GM23338 (cell line): ENCODE measurements at regions not wholly inside any gene's neighbourhood (a gene's known extent, or its start where the extent isn't known, plus 50 kb on each side); places are given as distances from the start of the nearest gene placed in this dataset.
A peak's percentile ranks its signal among the peaks of the same experiment; 100 is the strongest.

Source experiments
- ATAC-seq: fragments of 200-7000 bp; cut with Tn5 transposase; 3 replicates; pipeline ENCODE4 v1.9.1; 2020
- DNase-seq: peaks from one replicate; pipeline ENCODE4 v3.0.0-alpha.2; 2015; ENCODE audit warnings: low spot score
- H2AFZ ChIP-seq: fragments of 200-600 bp; sonication (generic); 2 replicates; pipeline ENCODE4 v1.8.0; 2016; ENCODE audit warnings: antibody characterized with exemption, mild to moderate bottlenecking, moderate library complexity
- H3F3A ChIP-seq: fragments of 200-600 bp; sonication (generic); replicated peaks from 2 replicates; pipeline ENCODE4 v1.8.0; 2017; ENCODE audit warnings: antibody characterized with exemption, mixed run types, low read depth
- H3K27ac ChIP-seq: fragments of 200-600 bp; sonication (generic); 2 replicates; pipeline ENCODE4 v1.6.1; 2016; ENCODE audit warnings: low read depth
- H3K27me3 ChIP-seq: fragments of 200-600 bp; sonication (generic); 2 replicates; pipeline ENCODE4 v1.8.0; 2016; ENCODE audit warnings: mild to moderate bottlenecking, mixed run types, moderate library complexity; ENCODE audit not compliant: insufficient read depth
- H3K36me3 ChIP-seq: fragments of 200-600 bp; sonication (generic); 2 replicates; pipeline ENCODE4 v1.8.0; 2016; ENCODE audit warnings: mild to moderate bottlenecking; ENCODE audit not compliant: insufficient read depth
- H3K4me1 ChIP-seq: fragments of 200-600 bp; sonication (generic); 2 replicates; pipeline ENCODE4 v1.8.0; 2016; ENCODE audit warnings: mild to moderate bottlenecking, moderate library complexity; ENCODE audit not compliant: insufficient read depth
- H3K4me2 ChIP-seq: fragments of 200-600 bp; sonication (generic); 2 replicates; pipeline ENCODE4 v1.7.1; 2017; ENCODE audit warnings: mixed run types
- H3K4me3 ChIP-seq: fragments of 200-600 bp; sonication (generic); 2 replicates; pipeline ENCODE4 v1.6.1; 2016; ENCODE audit warnings: mixed run types
- H3K79me2 ChIP-seq: fragments of 200-600 bp; sonication (generic); replicated peaks from 2 replicates; pipeline ENCODE4 v1.8.0; 2017; ENCODE audit warnings: mild to moderate bottlenecking; ENCODE audit not compliant: insufficient read depth
- H3K9me2 ChIP-seq: fragments of 200-600 bp; sonication (generic); 2 replicates; pipeline ENCODE4 v1.8.0; 2017; ENCODE audit not compliant: insufficient read depth
- H4K20me1 ChIP-seq: fragments of 200-600 bp; sonication (generic); replicated peaks from 2 replicates; pipeline ENCODE4 v1.8.0; 2017; ENCODE audit warnings: mild to moderate bottlenecking; ENCODE audit not compliant: insufficient read depth
- H3K27ac Mint-ChIP-seq: 2 replicates; pipeline ENCODE4 v1.8.0; 2020; ENCODE audit warnings: inconsistent platforms, mild to moderate bottlenecking, moderate library complexity, mixed read lengths
- H3K27me3 Mint-ChIP-seq: 3 replicates; pipeline ENCODE4 v1.8.0; 2022; ENCODE audit warnings: low read depth, mild to moderate bottlenecking, moderate library complexity, mixed read lengths, inconsistent platforms; ENCODE audit not compliant: insufficient read depth, poor library complexity
- H3K36me3 Mint-ChIP-seq: 3 replicates; pipeline ENCODE4 v1.8.0; 2021; ENCODE audit warnings: low read depth, mild to moderate bottlenecking, inconsistent platforms, moderate library complexity, mixed read lengths
- H3K4me1 Mint-ChIP-seq: 3 replicates; pipeline ENCODE4 v1.8.0; 2020; ENCODE audit warnings: mild to moderate bottlenecking, inconsistent platforms, mixed read lengths
- H3K4me3 Mint-ChIP-seq: 3 replicates; pipeline ENCODE4 v1.8.0; 2021; ENCODE audit warnings: moderate library complexity, mild to moderate bottlenecking, inconsistent platforms, mixed read lengths
- H3K9me3 Mint-ChIP-seq: 3 replicates; pipeline ENCODE4 v1.8.0; 2020; ENCODE audit warnings: moderate library complexity, mild to moderate bottlenecking, inconsistent platforms, mixed read lengths
- CREB1 ChIP-seq: fragments of 250-450 bp; sonication (Bioruptor Pico); IDR thresholded peaks from 2 replicates; pipeline ENCODE4 v1.5.0; 2020; ENCODE audit warnings: low read depth, mild to moderate bottlenecking, moderate library complexity
- EZH2 ChIP-seq: fragments of 200-600 bp; sonication (generic); IDR thresholded peaks from one replicate; pipeline ENCODE4 v1.8.0; 2017; ENCODE audit warnings: antibody characterized with exemption, mild to moderate bottlenecking, low read depth; ENCODE audit not compliant: unreplicated experiment
- EZH2phosphoT487 ChIP-seq: fragments of 200-600 bp; sonication (generic); IDR thresholded peaks from one replicate; pipeline ENCODE4 v1.8.1; 2018; ENCODE audit warnings: antibody characterized with exemption; ENCODE audit not compliant: unreplicated experiment
- JUNB ChIP-seq: IDR thresholded peaks from one replicate; pipeline ENCODE4 v1.6.1; 2016; ENCODE audit warnings: antibody characterized with exemption; ENCODE audit not compliant: unreplicated experiment
- NANOG ChIP-seq: IDR thresholded peaks from 2 replicates; pipeline ENCODE4 v1.6.1; 2016; ENCODE audit warnings: antibody characterized with exemption, borderline replicate concordance
- POLR2AphosphoS5 ChIP-seq: IDR thresholded peaks from 2 replicates; pipeline ENCODE4 v1.6.1; 2016; ENCODE audit warnings: antibody characterized with exemption, low read depth
- STAT1 ChIP-seq: IDR thresholded peaks from one replicate; pipeline ENCODE4 v1.6.1; 2016; ENCODE audit warnings: antibody characterized with exemption; ENCODE audit not compliant: unreplicated experiment
- ZNF114 ChIP-seq: fragments of 250-450 bp; sonication (Bioruptor Pico); IDR thresholded peaks from 2 replicates; pipeline ENCODE4 v1.5.0; 2020; ENCODE audit warnings: mild to moderate bottlenecking, moderate library complexity
- ZNF331 ChIP-seq: fragments of 250-450 bp; sonication (Bioruptor Pico); IDR thresholded peaks from 2 replicates; pipeline ENCODE4 v1.5.0; 2020; ENCODE audit warnings: low read depth, mild to moderate bottlenecking, moderate library complexity
- TF ChIP-seq, protein P1 (sequence below), 2 experiments: fragments of 200-600 bp in 1 of 2; sonication (generic) in 1 of 2; conservative IDR thresholded peaks; 2 replicates each; pipeline versions ENCODE4 v1.5.1 to v1.6.1; 2016 to 2017; ENCODE audit warnings: antibody characterized with exemption in 2 of 2, low read depth in 2 of 2, mild to moderate bottlenecking in 2 of 2, moderate library complexity in 1 of 2
- TF ChIP-seq, protein P2 (sequence below): fragments of 250-450 bp; sonication (Bioruptor Pico); IDR thresholded peaks from 2 replicates; pipeline ENCODE4 v1.5.0; 2020; ENCODE audit warnings: mild to moderate bottlenecking, moderate library complexity
- TF ChIP-seq, protein P3 (sequence below): IDR thresholded peaks from one replicate; pipeline ENCODE4 v1.6.1; 2018; ENCODE audit warnings: antibody characterized with exemption; ENCODE audit not compliant: unreplicated experiment
- TF ChIP-seq, protein P4 (sequence below): IDR thresholded peaks from 2 replicates; pipeline ENCODE4 v1.6.1; 2016; ENCODE audit warnings: antibody characterized with exemption

DNA sequence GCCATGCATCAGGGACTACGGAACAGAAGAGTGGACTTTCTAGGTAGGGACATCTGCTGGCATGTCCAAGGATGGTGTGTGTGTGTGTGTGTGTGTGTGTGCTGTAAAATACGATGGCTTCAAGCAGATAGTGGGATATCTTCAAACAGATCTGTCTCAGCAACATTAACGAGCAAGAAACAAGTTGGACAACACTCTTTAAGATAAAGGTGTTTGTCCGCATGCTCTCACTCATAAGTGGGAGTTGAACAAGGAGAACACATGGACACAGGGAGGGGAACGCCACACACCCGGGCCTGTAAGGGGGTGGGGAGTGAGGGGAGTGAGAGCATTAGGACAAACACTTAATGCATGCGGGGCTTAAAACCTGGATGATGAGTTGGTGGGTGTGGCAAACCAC lies 89.8 kb upstream of the AKR1E2 start (continued):
- no peak for TF ChIP-seq EZH2phosphoT487

DNA sequence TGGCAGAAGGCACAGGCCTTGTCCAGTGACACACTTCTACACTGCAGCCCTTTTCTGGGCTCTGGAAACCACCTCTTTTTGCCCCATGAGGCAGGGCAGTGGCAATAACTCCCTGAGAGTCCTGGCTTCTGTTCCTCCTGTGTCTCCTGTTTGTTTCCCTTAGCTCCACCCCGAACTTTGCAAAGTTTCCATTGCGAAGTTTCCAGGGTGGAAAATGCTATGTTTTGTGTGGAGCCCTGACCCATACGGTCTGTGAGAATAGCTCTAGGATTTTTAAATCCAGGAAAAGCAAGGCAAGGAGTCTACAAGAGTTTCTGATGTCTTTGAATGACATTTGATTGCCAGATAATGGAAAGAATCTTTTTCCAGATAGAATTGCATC lies 92.2 kb upstream of the AKR1E2 start:
- H2AFZ ChIP-seq: peak overlapping the region; percentile 45; the same call in 1 of the 2 replicates
- no peaks in the 10 kb centered on the region for H3K27me3 ChIP-seq
- no peak overlapping the region for H3K27ac Mint-ChIP-seq
- no peaks in the 10 kb centered on the region for H3K79me2 ChIP-seq
- H3K27me3 Mint-ChIP-seq: no peaks in the 10 kb centered on the region
- no peak overlapping the region for H3K4me2 ChIP-seq
- no peaks in the 10 kb centered on the region for H3K4me1 ChIP-seq
- H3K9me2 ChIP-seq: no peaks in the 10 kb centered on the region
- no peak overlapping the region for H3K4me3 Mint-ChIP-seq
- H3K4me1 Mint-ChIP-seq: no peaks in the 10 kb centered on the region
- no peak for TF ChIP-seq ZNF114 (CRISPR knock-in tag)
- TF ChIP-seq POLR2AphosphoS5: no peak
- TF ChIP-seq JUNB: no peak
- TF ChIP-seq EZH2: no peak
- no peak for TF ChIP-seq NANOG
- TF ChIP-seq, protein P1, sequence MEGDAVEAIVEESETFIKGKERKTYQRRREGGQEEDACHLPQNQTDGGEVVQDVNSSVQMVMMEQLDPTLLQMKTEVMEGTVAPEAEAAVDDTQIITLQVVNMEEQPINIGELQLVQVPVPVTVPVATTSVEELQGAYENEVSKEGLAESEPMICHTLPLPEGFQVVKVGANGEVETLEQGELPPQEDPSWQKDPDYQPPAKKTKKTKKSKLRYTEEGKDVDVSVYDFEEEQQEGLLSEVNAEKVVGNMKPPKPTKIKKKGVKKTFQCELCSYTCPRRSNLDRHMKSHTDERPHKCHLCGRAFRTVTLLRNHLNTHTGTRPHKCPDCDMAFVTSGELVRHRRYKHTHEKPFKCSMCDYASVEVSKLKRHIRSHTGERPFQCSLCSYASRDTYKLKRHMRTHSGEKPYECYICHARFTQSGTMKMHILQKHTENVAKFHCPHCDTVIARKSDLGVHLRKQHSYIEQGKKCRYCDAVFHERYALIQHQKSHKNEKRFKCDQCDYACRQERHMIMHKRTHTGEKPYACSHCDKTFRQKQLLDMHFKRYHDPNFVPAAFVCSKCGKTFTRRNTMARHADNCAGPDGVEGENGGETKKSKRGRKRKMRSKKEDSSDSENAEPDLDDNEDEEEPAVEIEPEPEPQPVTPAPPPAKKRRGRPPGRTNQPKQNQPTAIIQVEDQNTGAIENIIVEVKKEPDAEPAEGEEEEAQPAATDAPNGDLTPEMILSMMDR (conservative IDR thresholded peaks at IDR 0.05; ENCODE audit: low read depth in 2 of 2): no peak
- no peak for TF ChIP-seq CREB1
- TF ChIP-seq ZNF331: no peak
- TF ChIP-seq, protein P2, sequence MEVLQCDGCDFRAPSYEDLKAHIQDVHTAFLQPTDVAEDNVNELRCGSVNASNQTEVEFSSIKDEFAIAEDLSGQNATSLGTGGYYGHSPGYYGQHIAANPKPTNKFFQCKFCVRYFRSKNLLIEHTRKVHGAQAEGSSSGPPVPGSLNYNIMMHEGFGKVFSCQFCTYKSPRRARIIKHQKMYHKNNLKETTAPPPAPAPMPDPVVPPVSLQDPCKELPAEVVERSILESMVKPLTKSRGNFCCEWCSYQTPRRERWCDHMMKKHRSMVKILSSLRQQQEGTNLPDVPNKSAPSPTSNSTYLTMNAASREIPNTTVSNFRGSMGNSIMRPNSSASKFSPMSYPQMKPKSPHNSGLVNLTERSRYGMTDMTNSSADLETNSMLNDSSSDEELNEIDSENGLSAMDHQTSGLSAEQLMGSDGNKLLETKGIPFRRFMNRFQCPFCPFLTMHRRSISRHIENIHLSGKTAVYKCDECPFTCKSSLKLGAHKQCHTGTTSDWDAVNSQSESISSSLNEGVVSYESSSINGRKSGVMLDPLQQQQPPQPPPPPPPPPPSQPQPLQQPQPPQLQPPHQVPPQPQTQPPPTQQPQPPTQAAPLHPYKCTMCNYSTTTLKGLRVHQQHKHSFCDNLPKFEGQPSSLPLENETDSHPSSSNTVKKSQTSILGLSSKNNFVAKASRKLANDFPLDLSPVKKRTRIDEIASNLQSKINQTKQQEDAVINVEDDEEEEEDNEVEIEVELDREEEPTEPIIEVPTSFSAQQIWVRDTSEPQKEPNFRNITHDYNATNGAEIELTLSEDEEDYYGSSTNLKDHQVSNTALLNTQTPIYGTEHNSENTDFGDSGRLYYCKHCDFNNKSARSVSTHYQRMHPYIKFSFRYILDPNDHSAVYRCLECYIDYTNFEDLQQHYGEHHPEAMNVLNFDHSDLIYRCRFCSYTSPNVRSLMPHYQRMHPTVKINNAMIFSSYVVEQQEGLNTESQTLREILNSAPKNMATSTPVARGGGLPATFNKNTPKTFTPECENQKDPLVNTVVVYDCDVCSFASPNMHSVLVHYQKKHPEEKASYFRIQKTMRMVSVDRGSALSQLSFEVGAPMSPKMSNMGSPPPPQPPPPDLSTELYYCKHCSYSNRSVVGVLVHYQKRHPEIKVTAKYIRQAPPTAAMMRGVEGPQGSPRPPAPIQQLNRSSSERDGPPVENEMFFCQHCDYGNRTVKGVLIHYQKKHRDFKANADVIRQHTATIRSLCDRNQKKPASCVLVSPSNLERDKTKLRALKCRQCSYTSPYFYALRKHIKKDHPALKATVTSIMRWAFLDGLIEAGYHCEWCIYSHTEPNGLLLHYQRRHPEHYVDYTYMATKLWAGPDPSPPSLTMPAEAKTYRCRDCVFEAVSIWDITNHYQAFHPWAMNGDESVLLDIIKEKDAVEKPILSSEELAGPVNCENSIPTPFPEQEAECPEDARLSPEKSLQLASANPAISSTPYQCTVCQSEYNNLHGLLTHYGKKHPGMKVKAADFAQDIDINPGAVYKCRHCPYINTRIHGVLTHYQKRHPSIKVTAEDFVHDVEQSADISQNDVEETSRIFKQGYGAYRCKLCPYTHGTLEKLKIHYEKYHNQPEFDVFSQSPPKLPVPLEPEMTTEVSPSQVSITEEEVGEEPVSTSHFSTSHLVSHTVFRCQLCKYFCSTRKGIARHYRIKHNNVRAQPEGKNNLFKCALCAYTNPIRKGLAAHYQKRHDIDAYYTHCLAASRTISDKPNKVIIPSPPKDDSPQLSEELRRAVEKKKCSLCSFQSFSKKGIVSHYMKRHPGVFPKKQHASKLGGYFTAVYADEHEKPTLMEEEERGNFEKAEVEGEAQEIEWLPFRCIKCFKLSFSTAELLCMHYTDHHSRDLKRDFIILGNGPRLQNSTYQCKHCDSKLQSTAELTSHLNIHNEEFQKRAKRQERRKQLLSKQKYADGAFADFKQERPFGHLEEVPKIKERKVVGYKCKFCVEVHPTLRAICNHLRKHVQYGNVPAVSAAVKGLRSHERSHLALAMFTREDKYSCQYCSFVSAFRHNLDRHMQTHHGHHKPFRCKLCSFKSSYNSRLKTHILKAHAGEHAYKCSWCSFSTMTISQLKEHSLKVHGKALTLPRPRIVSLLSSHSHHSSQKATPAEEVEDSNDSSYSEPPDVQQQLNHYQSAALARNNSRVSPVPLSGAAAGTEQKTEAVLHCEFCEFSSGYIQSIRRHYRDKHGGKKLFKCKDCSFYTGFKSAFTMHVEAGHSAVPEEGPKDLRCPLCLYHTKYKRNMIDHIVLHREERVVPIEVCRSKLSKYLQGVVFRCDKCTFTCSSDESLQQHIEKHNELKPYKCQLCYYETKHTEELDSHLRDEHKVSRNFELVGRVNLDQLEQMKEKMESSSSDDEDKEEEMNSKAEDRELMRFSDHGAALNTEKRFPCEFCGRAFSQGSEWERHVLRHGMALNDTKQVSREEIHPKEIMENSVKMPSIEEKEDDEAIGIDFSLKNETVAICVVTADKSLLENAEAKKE (CRISPR knock-in tag): no peak
- TF ChIP-seq STAT1: no peak
- TF ChIP-seq, protein P3, sequence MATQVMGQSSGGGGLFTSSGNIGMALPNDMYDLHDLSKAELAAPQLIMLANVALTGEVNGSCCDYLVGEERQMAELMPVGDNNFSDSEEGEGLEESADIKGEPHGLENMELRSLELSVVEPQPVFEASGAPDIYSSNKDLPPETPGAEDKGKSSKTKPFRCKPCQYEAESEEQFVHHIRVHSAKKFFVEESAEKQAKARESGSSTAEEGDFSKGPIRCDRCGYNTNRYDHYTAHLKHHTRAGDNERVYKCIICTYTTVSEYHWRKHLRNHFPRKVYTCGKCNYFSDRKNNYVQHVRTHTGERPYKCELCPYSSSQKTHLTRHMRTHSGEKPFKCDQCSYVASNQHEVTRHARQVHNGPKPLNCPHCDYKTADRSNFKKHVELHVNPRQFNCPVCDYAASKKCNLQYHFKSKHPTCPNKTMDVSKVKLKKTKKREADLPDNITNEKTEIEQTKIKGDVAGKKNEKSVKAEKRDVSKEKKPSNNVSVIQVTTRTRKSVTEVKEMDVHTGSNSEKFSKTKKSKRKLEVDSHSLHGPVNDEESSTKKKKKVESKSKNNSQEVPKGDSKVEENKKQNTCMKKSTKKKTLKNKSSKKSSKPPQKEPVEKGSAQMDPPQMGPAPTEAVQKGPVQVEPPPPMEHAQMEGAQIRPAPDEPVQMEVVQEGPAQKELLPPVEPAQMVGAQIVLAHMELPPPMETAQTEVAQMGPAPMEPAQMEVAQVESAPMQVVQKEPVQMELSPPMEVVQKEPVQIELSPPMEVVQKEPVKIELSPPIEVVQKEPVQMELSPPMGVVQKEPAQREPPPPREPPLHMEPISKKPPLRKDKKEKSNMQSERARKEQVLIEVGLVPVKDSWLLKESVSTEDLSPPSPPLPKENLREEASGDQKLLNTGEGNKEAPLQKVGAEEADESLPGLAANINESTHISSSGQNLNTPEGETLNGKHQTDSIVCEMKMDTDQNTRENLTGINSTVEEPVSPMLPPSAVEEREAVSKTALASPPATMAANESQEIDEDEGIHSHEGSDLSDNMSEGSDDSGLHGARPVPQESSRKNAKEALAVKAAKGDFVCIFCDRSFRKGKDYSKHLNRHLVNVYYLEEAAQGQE: no peak
- TF ChIP-seq, protein P4, sequence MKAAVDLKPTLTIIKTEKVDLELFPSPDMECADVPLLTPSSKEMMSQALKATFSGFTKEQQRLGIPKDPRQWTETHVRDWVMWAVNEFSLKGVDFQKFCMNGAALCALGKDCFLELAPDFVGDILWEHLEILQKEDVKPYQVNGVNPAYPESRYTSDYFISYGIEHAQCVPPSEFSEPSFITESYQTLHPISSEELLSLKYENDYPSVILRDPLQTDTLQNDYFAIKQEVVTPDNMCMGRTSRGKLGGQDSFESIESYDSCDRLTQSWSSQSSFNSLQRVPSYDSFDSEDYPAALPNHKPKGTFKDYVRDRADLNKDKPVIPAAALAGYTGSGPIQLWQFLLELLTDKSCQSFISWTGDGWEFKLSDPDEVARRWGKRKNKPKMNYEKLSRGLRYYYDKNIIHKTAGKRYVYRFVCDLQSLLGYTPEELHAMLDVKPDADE: no peak
- no peak for TF ChIP-seq EZH2phosphoT487
- DNase-seq (no peak), ATAC-seq (no peak)
- no peaks in the 10 kb centered on the region for H3K36me3 Mint-ChIP-seq
- no peaks in the 10 kb centered on the region for H3K36me3 ChIP-seq
- H3K9me3 Mint-ChIP-seq: no peaks in the 10 kb centered on the region
- H4K20me1 ChIP-seq: no peaks in the 10 kb centered on the region
- H3F3A ChIP-seq: no peaks in the 10 kb centered on the region
- H3K27ac ChIP-seq: no peak overlapping the region
- H3K4me3 ChIP-seq: no peak overlapping the region
